ENCODE measurements at regions not wholly inside any gene's neighbourhood (a gene's known extent, or its start where the extent isn't known, plus 50 kb on each side); places are given as distances from the start of the nearest gene placed in this dataset.

DNA sequence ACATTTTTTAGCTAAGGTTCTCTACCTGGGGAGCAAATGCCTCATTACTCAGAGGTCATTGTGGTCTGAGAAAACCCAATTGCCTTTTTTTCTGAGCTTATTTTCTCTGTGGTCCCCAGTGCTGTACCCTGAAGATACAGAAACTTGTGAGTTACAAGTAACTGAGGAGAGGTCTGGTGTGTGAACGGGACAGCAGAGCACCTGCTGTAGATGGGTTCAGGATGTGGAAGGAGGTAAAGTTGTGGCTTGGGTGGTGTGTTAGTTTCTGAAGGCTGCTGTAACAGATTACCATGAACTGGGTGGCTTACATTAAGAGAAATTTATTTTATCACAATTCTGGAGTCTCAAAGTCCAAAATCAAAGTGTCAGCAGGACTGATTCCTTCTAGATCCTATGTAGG is 449.1 kb upstream of the NRP1 start:
- TF ChIP-seq, protein P1, sequence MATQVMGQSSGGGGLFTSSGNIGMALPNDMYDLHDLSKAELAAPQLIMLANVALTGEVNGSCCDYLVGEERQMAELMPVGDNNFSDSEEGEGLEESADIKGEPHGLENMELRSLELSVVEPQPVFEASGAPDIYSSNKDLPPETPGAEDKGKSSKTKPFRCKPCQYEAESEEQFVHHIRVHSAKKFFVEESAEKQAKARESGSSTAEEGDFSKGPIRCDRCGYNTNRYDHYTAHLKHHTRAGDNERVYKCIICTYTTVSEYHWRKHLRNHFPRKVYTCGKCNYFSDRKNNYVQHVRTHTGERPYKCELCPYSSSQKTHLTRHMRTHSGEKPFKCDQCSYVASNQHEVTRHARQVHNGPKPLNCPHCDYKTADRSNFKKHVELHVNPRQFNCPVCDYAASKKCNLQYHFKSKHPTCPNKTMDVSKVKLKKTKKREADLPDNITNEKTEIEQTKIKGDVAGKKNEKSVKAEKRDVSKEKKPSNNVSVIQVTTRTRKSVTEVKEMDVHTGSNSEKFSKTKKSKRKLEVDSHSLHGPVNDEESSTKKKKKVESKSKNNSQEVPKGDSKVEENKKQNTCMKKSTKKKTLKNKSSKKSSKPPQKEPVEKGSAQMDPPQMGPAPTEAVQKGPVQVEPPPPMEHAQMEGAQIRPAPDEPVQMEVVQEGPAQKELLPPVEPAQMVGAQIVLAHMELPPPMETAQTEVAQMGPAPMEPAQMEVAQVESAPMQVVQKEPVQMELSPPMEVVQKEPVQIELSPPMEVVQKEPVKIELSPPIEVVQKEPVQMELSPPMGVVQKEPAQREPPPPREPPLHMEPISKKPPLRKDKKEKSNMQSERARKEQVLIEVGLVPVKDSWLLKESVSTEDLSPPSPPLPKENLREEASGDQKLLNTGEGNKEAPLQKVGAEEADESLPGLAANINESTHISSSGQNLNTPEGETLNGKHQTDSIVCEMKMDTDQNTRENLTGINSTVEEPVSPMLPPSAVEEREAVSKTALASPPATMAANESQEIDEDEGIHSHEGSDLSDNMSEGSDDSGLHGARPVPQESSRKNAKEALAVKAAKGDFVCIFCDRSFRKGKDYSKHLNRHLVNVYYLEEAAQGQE (IDR thresholded peaks at IDR 0.05; ENCODE audit: insufficient read depth in 1 of 2, low read depth in 2 of 2, low read length in 2 of 2) = no peak
- no peak for TF ChIP-seq SIN3A (IDR thresholded peaks at IDR 0.05; ENCODE audit: borderline replicate concordance, insufficient read depth, low read length)
- TF ChIP-seq TAF1 (IDR thresholded peaks at IDR 0.05; ENCODE audit: borderline replicate concordance, insufficient read depth, low read length) = no peak
- TF ChIP-seq POLR2AphosphoS5 (IDR thresholded peaks at IDR 0.05; ENCODE audit: low read depth, low read length) = no peak
- no peak for TF ChIP-seq FOXP2 (optimal IDR thresholded peaks at IDR 0.05; ENCODE audit: borderline replicate concordance, extremely low read depth, extremely low read length, insufficient read depth)

DNA sequence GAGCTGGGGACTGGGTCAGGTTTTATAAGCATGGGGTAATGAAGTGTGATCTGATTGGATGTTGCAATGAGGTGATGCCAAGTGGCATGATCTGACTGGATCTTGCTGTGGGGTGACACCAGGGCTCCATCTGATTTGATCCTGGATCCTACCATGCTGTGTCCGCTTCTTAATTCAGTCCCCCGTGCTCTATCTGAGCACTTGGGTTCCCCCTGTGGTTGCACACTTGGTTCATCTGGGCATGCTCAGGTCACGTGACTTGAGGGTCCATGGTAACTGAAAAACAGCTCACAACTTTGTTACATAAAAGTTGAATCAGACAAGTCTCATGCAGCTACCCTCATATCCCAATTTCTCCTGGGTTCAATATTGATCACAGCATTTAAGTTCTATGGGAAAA is 448.6 kb upstream of the NRP1 start:
- TF ChIP-seq SIN3A (IDR thresholded peaks at IDR 0.05; ENCODE audit: borderline replicate concordance, insufficient read depth, low read length) = no peak
- TF ChIP-seq FOXP2 (optimal IDR thresholded peaks at IDR 0.05; ENCODE audit: borderline replicate concordance, extremely low read depth, extremely low read length, insufficient read depth) = no peak
- no peak for TF ChIP-seq TAF1 (IDR thresholded peaks at IDR 0.05; ENCODE audit: borderline replicate concordance, insufficient read depth, low read length)
- TF ChIP-seq, protein P1 (IDR thresholded peaks at IDR 0.05; ENCODE audit: insufficient read depth in 1 of 2, low read depth in 2 of 2, low read length in 2 of 2) = no peak

DNA sequence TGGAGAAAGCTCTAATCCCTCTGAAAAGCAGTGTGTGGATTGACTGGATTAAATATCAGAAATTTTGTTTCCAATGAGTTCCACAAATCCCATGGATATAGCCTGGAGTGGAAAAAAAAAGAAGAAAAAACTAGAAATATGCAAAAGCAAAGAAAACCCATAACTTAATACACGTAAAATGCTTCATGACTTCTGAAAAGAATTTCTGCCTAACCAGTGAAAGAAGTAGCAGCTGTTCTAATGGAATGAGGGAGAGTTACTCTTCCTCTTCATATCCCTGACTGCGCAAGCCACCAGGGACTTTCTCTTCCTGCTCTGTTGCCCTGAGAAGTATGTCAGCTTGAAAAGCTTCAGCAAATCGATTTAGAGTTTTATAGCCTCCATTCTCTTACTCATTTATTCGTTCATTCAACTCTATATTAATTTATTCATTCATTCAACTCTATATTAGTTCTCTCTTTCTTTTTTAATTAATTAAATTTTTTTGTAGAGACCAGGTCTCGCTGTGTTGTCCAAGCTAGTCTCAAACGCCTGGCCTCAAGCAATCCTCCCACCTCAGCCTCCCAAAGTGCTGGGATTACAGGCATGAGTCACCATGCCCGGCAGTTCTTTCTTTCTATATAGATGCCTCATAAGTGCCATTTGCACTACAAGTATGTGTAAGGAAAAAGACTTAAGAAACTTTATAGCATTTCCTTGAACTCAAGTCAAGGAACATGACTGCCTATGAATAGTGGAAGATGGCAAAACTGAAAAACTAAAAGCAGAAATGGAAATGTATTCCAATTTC is 447.3 kb upstream of the NRP1 start:
- no peak for TF ChIP-seq POLR2AphosphoS5 (IDR thresholded peaks at IDR 0.05; ENCODE audit: low read depth, low read length)
- TF ChIP-seq SIN3A (IDR thresholded peaks at IDR 0.05; ENCODE audit: borderline replicate concordance, insufficient read depth, low read length) = no peak
- TF ChIP-seq, protein P1 (IDR thresholded peaks at IDR 0.05; ENCODE audit: insufficient read depth in 1 of 2, low read depth in 2 of 2, low read length in 2 of 2) = no peak
- TF ChIP-seq TAF1 (IDR thresholded peaks at IDR 0.05; ENCODE audit: borderline replicate concordance, insufficient read depth, low read length) = no peak
- no peak for TF ChIP-seq FOXP2 (optimal IDR thresholded peaks at IDR 0.05; ENCODE audit: borderline replicate concordance, extremely low read depth, extremely low read length, insufficient read depth)

DNA sequence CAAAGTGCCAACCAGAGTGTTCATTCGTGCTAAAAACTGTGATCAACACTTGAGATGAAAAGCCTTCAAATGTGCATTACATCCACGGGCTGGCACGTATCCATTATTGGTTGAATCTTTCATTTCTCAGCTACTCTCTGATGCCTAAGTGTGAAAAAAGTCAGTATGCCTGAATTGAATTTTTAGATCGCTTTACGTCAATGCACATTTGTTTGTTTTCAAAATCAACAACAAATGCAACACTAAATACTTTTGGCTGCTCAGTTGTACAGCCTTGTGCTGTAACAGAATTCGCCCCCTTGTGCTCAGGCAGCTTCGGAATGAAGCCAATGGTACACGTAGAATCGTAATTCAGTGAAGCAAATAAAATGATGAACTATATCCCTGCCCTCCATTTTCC is 446.5 kb upstream of the NRP1 start:
- TF ChIP-seq, protein P1 (IDR thresholded peaks at IDR 0.05; ENCODE audit: insufficient read depth in 1 of 2, low read depth in 2 of 2, low read length in 2 of 2) = no peak
- no peak for TF ChIP-seq FOXP2 (optimal IDR thresholded peaks at IDR 0.05; ENCODE audit: borderline replicate concordance, extremely low read depth, extremely low read length, insufficient read depth)

DNA sequence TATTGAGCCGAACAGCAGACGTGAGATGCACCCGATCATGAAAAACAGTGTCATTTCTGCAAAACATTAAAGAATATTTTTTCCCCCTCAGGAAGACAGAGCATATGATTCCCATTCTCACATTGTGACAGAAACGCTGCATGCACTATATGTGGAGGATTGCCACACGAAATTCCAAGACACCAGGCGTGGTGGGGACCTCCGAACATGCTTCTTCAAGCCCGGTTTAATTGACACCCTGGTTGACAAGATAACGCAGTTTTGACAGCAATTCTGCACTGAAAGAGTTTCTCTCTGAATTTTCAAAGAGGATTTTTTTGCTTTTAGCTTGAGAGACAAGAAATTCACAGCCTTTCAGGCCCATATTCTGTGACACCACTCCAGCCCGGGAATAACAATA is 442.8 kb upstream of the NRP1 start:
- TF ChIP-seq FOXP2 (optimal IDR thresholded peaks at IDR 0.05; ENCODE audit: borderline replicate concordance, extremely low read depth, extremely low read length, insufficient read depth) (no peak), POLR2AphosphoS5 (IDR thresholded peaks at IDR 0.05; ENCODE audit: low read depth, low read length) (no peak), TAF1 (IDR thresholded peaks at IDR 0.05; ENCODE audit: borderline replicate concordance, insufficient read depth, low read length) (no peak), SIN3A (IDR thresholded peaks at IDR 0.05; ENCODE audit: borderline replicate concordance, insufficient read depth, low read length) (no peak)
- TF ChIP-seq, protein P1 (IDR thresholded peaks at IDR 0.05; ENCODE audit: insufficient read depth in 1 of 2, low read depth in 2 of 2, low read length in 2 of 2) = no peak

Measured in PFSK-1 (cell line).